ENCODE measurements at regions not wholly inside any gene's neighbourhood (a gene's known extent, or its start where the extent isn't known, plus 50 kb on each side); places are given as distances from the start of the nearest gene placed in this dataset.

DNA sequence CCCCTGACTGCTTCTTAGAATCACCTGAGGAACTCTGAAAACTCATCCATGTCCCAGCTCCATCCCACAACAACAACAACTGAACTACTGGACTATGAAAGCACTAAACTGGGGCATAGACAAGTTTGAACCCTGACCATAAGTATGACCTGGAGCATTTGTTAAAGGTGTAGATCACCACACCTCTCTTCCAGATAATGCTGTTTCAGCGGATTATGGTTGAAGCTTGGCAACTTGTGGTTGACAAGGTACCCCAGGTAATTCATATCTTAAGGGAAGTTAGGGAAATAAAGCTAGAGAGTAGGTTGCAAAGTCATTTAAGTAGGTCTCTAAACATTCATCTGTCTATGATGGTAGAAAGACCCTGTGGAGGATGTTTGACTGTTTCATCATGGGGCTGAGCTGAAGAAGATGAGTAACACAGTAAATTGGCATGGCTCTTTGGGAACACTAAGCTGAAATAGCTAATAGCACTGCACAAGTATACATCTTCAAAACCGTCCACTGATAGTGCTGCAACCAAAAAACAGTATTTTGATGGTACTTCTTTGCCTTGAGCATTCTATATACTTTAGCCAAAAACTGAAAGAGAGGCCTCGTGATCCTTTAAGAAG lies 80.2 kb downstream of the TMEM174 start:
- 88 to 90% methylated on average over 3 of the region's 3 CpGs for WGBS, 2 donors
- peaks cover 0 to 5% (median 0%) of the 10 kb centered on the region in 4 donors for H3K9me3 ChIP-seq (ENCODE audit: control insufficient read depth in 4 of 4, insufficient read depth in 3 of 4, low read length in 3 of 4)

DNA sequence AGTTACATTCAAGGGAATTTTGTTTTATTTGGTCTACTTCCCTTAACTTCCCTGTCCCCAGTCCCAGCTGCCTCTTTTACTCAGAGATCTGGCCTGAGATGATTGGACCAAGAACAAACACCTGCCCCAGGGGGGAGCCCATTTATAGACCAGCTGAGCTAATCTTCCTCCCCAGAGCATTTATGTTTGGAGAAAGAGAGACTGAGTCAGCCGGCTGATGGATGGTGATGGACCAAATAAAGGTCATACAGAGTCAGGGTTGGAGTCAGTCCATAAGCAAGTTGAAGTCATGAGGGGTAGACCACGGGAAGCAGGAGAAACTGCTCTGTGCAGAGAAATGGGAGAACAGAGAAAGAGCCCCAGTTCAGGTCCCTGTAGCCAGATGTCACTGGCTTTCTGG lies 77.7 kb downstream of the TMEM174 start:
- DNase-seq (no peak), ATAC-seq (ENCODE audit: insufficient read depth, low FRiP score) (no peak)
- WGBS, 2 donors, result 67 to 81% methylated on average over 2 of the region's 2 CpGs
- no peak overlapping the region for H3K4me3 ChIP-seq
- TF ChIP-seq, protein P1, sequence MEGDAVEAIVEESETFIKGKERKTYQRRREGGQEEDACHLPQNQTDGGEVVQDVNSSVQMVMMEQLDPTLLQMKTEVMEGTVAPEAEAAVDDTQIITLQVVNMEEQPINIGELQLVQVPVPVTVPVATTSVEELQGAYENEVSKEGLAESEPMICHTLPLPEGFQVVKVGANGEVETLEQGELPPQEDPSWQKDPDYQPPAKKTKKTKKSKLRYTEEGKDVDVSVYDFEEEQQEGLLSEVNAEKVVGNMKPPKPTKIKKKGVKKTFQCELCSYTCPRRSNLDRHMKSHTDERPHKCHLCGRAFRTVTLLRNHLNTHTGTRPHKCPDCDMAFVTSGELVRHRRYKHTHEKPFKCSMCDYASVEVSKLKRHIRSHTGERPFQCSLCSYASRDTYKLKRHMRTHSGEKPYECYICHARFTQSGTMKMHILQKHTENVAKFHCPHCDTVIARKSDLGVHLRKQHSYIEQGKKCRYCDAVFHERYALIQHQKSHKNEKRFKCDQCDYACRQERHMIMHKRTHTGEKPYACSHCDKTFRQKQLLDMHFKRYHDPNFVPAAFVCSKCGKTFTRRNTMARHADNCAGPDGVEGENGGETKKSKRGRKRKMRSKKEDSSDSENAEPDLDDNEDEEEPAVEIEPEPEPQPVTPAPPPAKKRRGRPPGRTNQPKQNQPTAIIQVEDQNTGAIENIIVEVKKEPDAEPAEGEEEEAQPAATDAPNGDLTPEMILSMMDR (IDR thresholded peaks at IDR 0.05; ENCODE audit: control extremely low read depth, extremely low read depth), result no peak
- no peak overlapping the region for H3K9ac ChIP-seq (ENCODE audit: insufficient read depth in 1 of 2, low read length in 2 of 2)
- H3K27ac ChIP-seq (ENCODE audit: low read depth in 1 of 2, low read length in 1 of 2), result no peak overlapping the region
- no peaks in the 10 kb centered on the region for H3K36me3 ChIP-seq (ENCODE audit: control insufficient read depth in 4 of 4, insufficient read depth in 4 of 4, low read length in 4 of 4)
- peaks cover 4 to 39% (median 6%) of the 10 kb centered on the region in 3 donors for H3K27me3 ChIP-seq (ENCODE audit: control insufficient read depth in 3 of 3, insufficient read depth in 3 of 3, low read length in 2 of 3)
- H3K4me1 ChIP-seq (ENCODE audit: control insufficient read depth in 5 of 5, insufficient read depth in 5 of 5, low read length in 5 of 5), result peaks cover 0 to 6% (median 0%) of the 10 kb centered on the region in 5 donors
- peaks cover 0 to 1% (median 0%) of the 10 kb centered on the region in 4 donors for H3K9me3 ChIP-seq (ENCODE audit: control insufficient read depth in 4 of 4, insufficient read depth in 3 of 4, low read length in 3 of 4)

More for the DNA sequence above, 80.2 kb downstream of the TMEM174 start:
- DNase-seq (no peak), ATAC-seq (ENCODE audit: insufficient read depth, low FRiP score) (no peak)
- no peak overlapping the region for H3K27ac ChIP-seq (ENCODE audit: low read depth in 1 of 2, low read length in 1 of 2)
- peaks cover 0 to 20% (median 3%) of the 10 kb centered on the region in 3 donors for H3K27me3 ChIP-seq (ENCODE audit: control insufficient read depth in 3 of 3, insufficient read depth in 3 of 3, low read length in 2 of 3)
- H3K9ac ChIP-seq (ENCODE audit: insufficient read depth in 1 of 2, low read length in 2 of 2), result no peak overlapping the region
- no peak overlapping the region for H3K4me3 ChIP-seq
- H3K4me1 ChIP-seq (ENCODE audit: control insufficient read depth in 5 of 5, insufficient read depth in 5 of 5, low read length in 5 of 5), result peaks cover 0 to 6% (median 0%) of the 10 kb centered on the region in 5 donors
- no peaks in the 10 kb centered on the region for H3K36me3 ChIP-seq (ENCODE audit: control insufficient read depth in 4 of 4, insufficient read depth in 4 of 4, low read length in 4 of 4)
- TF ChIP-seq, protein P1 (IDR thresholded peaks at IDR 0.05; ENCODE audit: control extremely low read depth, extremely low read depth), result no peak

DNA sequence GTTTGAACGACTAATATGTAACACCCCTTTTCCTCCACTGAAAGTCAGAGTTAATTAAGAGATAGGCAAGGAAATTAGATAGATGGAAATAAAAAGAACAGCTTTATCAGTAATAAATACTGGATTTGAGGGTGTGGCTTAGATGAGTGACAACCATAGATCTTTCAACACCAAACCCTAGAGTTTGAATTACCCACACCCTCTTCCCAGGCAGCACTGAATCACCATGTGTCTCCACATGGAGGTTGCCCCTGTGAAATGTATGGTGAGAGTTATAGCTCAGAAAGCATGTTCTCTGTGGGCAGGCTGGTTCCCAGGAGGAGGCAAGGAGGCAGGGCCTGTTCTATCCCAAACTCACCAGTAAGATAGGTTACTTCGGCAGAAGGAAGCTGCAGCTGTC lies 69.7 kb downstream of the TMEM174 start:
- no peaks in the 10 kb centered on the region for H3K4me1 ChIP-seq (ENCODE audit: control insufficient read depth in 5 of 5, insufficient read depth in 5 of 5, low read length in 5 of 5)
- peaks cover 4 to 79% (median 31%) of the 10 kb centered on the region in 3 donors for H3K27me3 ChIP-seq (ENCODE audit: control insufficient read depth in 3 of 3, insufficient read depth in 3 of 3, low read length in 2 of 3)
- TF ChIP-seq, protein P1 (IDR thresholded peaks at IDR 0.05; ENCODE audit: control extremely low read depth, extremely low read depth), result no peak
- H3K4me3 ChIP-seq, result no peak overlapping the region
- no peak overlapping the region for H3K27ac ChIP-seq (ENCODE audit: low read depth in 1 of 2, low read length in 1 of 2)
- H3K9me3 ChIP-seq (ENCODE audit: control insufficient read depth in 4 of 4, insufficient read depth in 3 of 4, low read length in 3 of 4), result peaks cover 0 to 2% (median 0%) of the 10 kb centered on the region in 4 donors
- DNase-seq, result no peak
- WGBS, 2 donors, result 73 to 84% methylated on average over 2 of the region's 2 CpGs
- ATAC-seq (ENCODE audit: insufficient read depth, low FRiP score), result no peak
- H3K36me3 ChIP-seq (ENCODE audit: control insufficient read depth in 4 of 4, insufficient read depth in 4 of 4, low read length in 4 of 4), result no peaks in the 10 kb centered on the region
- H3K9ac ChIP-seq (ENCODE audit: insufficient read depth in 1 of 2, low read length in 2 of 2), result no peak overlapping the region

Data from lung (tissue), 11 donors.